ENCODE measurements at regions not wholly inside any gene's neighbourhood (a gene's known extent, or its start where the extent isn't known, plus 50 kb on each side); places are given as distances from the start of the nearest gene placed in this dataset.

GRCh38 chr2:150063432-150063889 lies 424.0 kb downstream of the RND3 start:
- TF ChIP-seq CTCF (IDR thresholded peaks at IDR 0.05) (no peak), POLR2A (IDR thresholded peaks at IDR 0.05) (no peak)
